Fibroblast of mammary gland (primary cell): ENCODE measurements at regions not wholly inside any gene's neighbourhood (a gene's known extent, or its start where the extent isn't known, plus 50 kb on each side); places are given as distances from the start of the nearest gene placed in this dataset.

Source experiments
- DNase-seq: peaks from one replicate; pipeline ENCODE4 v3.0.0-alpha.2; 2010; ENCODE audit warnings: low read depth
- H3K4me3 ChIP-seq: 2 replicates; pipeline ENCODE4 v1.5.1; 2011; ENCODE audit warnings: low read depth, mild to moderate bottlenecking, low read length, moderate library complexity; ENCODE audit not compliant: control insufficient read depth
- CTCF ChIP-seq: conservative IDR thresholded peaks from 2 replicates; pipeline ENCODE4 v1.5.1; 2011; ENCODE audit warnings: low read depth, low read length, inconsistent platforms; ENCODE audit not compliant: control insufficient read depth, insufficient read depth

- no peak for TF ChIP-seq CTCF
- no peak overlapping the region for H3K4me3 ChIP-seq
- DNase-seq: no peak
Measured at GRCh38 chr4:62398318-62398717, 1198.2 kb downstream of the ADGRL3 start.

GRCh38 chr4:62394766-62395165, 1194.6 kb downstream of the ADGRL3 start:
- no peak for DNase-seq
- no peak for TF ChIP-seq CTCF
- H3K4me3 ChIP-seq: no peak overlapping the region

GRCh38 chr4:62387808-62388207, 1187.7 kb downstream of the ADGRL3 start:
- no peak for TF ChIP-seq CTCF
- no peak overlapping the region for H3K4me3 ChIP-seq
- DNase-seq: no peak

- DNase-seq: no peak
- no peak overlapping the region for H3K4me3 ChIP-seq
- TF ChIP-seq CTCF: no peak
Measured at GRCh38 chr4:62377700-62378099, 1177.6 kb downstream of the ADGRL3 start.

- TF ChIP-seq CTCF: no peak
- no peak for DNase-seq
Measured at GRCh38 chr4:62377245-62377644, 1177.1 kb downstream of the ADGRL3 start.

GRCh38 chr4:62366939-62367338, 1166.8 kb downstream of the ADGRL3 start:
- TF ChIP-seq CTCF: no peak
- no peak for DNase-seq
- no peak overlapping the region for H3K4me3 ChIP-seq

More at GRCh38 chr4:62377245-62377644, 1177.1 kb downstream of the ADGRL3 start:
- H3K4me3 ChIP-seq: no peak overlapping the region

- DNase-seq: no peak
- no peak overlapping the region for H3K4me3 ChIP-seq
- no peak for TF ChIP-seq CTCF
Measured at GRCh38 chr4:62360156-62360545, 1160.0 kb downstream of the ADGRL3 start.
